GM04503 (cell line): ENCODE measurements at regions not wholly inside any gene's neighbourhood (a gene's known extent, or its start where the extent isn't known, plus 50 kb on each side); places are given as distances from the start of the nearest gene placed in this dataset.
"Not testable (repeated sequence)": the region's sequence is repeated elsewhere in the genome, so short reads cannot be mapped to it uniquely, and the experiment has no call there.

ENCODE experiments used
- DNase-seq: peaks from one replicate; pipeline ENCODE4 v3.0.0-alpha.2; 2012; ENCODE audit warnings: low read depth

- no peak for DNase-seq
Observed at GRCh38 chr6:144435602-144436426, 150.7 kb downstream of the UTRN start.

- no peak for DNase-seq
Observed at GRCh38 chr6:144437105-144437504, 152.0 kb downstream of the UTRN start.

- no peak for DNase-seq
Observed at GRCh38 chr6:144438103-144438502, 153.0 kb downstream of the UTRN start.

GRCh38 chr6:144439016-144439415, 153.9 kb downstream of the UTRN start:
- no peak for DNase-seq

- DNase-seq = not testable (repeated sequence)
Observed at GRCh38 chr6:144441801-144442200, 156.7 kb downstream of the UTRN start.

- DNase-seq = no peak
Observed at GRCh38 chr6:144443157-144443556, 158.0 kb downstream of the UTRN start.

- no peak for DNase-seq
Observed at GRCh38 chr6:144447472-144447871, 162.3 kb downstream of the UTRN start.

GRCh38 chr6:144449218-144449617, 164.1 kb downstream of the UTRN start:
- DNase-seq = no peak

- no peak for DNase-seq
Observed at GRCh38 chr6:144449911-144450597, 164.9 kb downstream of the UTRN start.

- no peak for DNase-seq
Observed at GRCh38 chr6:144460327-144461095, 175.4 kb downstream of the UTRN start.

GRCh38 chr6:144462058-144462457, 176.9 kb downstream of the UTRN start:
- DNase-seq = no peak

GRCh38 chr6:144466716-144467115, 181.6 kb downstream of the UTRN start:
- no peak for DNase-seq

GRCh38 chr6:144467172-144467762, 182.1 kb downstream of the UTRN start:
- no peak for DNase-seq

- no peak for DNase-seq
Observed at GRCh38 chr6:144467921-144468320, 182.8 kb downstream of the UTRN start.

GRCh38 chr6:144468709-144469108, 183.6 kb downstream of the UTRN start:
- no peak for DNase-seq

- no peak for DNase-seq
Observed at GRCh38 chr6:144469144-144469575, 184.0 kb downstream of the UTRN start.

- DNase-seq = not testable (repeated sequence)
Observed at GRCh38 chr6:144470201-144470600, 185.1 kb downstream of the UTRN start.

- DNase-seq = no peak
Observed at GRCh38 chr6:144471986-144472385, 186.9 kb downstream of the UTRN start.

GRCh38 chr6:144474290-144474689, 189.2 kb downstream of the UTRN start:
- DNase-seq = no peak

- no peak for DNase-seq
Observed at GRCh38 chr6:144474904-144475303, 189.8 kb downstream of the UTRN start.

GRCh38 chr6:144475411-144475810, 190.3 kb downstream of the UTRN start:
- DNase-seq = no peak

- no peak for DNase-seq
Observed at GRCh38 chr6:144476286-144476685, 191.2 kb downstream of the UTRN start.
